SU-DHL-6 (cell line): ENCODE measurements at regions not wholly inside any gene's neighbourhood (a gene's known extent, or its start where the extent isn't known, plus 50 kb on each side); places are given as distances from the start of the nearest gene placed in this dataset.

ENCODE experiments used
- H2AFZ ChIP-seq: fragments of 200-600 bp; sonication (generic); 2 replicates; pipeline ENCODE4 v1.6.1; 2014; ENCODE audit warnings: low read depth, mild to moderate bottlenecking, moderate library complexity, mixed read lengths, antibody characterized with exemption, low read length; ENCODE audit not compliant: severe bottlenecking
- H3F3A ChIP-seq: fragments of 200-600 bp; shearing (Covaris generic); 2 replicates; pipeline ENCODE4 v1.6.0; 2016; ENCODE audit warnings: antibody characterized with exemption, mild to moderate bottlenecking; ENCODE audit not compliant: insufficient read depth
- H3K27ac ChIP-seq: fragments of 200-600 bp; sonication (generic); 2 replicates; pipeline ENCODE4 v1.5.1; 2016; ENCODE audit warnings: low read depth, mild to moderate bottlenecking, low read length, moderate library complexity, mixed read lengths
- H3K27me3 ChIP-seq: fragments of 200-600 bp; sonication (generic), shearing (Covaris generic); 2 replicates; pipeline ENCODE4 v1.6.0; 2014; ENCODE audit warnings: mild to moderate bottlenecking, low read length
- H3K36me3 ChIP-seq: fragments of 200-600 bp; sonication (generic); 2 replicates; pipeline ENCODE4 v1.6.1; 2014; ENCODE audit warnings: mild to moderate bottlenecking, low read length, mixed read lengths
- H3K4me2 ChIP-seq: fragments of 300-600, 200-600 bp; shearing (Covaris generic), sonication (generic); 2 replicates; pipeline ENCODE4 v1.6.0; 2014; ENCODE audit warnings: low read length, low read depth, mild to moderate bottlenecking; ENCODE audit not compliant: poor library complexity, severe bottlenecking
- H3K4me3 ChIP-seq: fragments of 200-600 bp; sonication (generic); 2 replicates; pipeline ENCODE4 v1.5.1; 2014; ENCODE audit warnings: antibody characterized with exemption, low read length, mild to moderate bottlenecking, mixed read lengths; ENCODE audit not compliant: insufficient read depth, poor library complexity, severe bottlenecking
- H3K79me2 ChIP-seq: fragments of 200-600 bp; sonication (generic); 2 replicates; pipeline ENCODE4 v1.6.1; 2014; ENCODE audit warnings: mild to moderate bottlenecking, low read length, moderate library complexity; ENCODE audit not compliant: insufficient read depth
- H3K9ac ChIP-seq: fragments of 200-600 bp; sonication (generic); 2 replicates; pipeline ENCODE4 v1.7.0; 2014; ENCODE audit warnings: mild to moderate bottlenecking, low read length
- H3K9me2 ChIP-seq: fragments of 200-600 bp; sonication (generic); replicated peaks from 2 replicates; pipeline ENCODE4 v1.6.1; 2014; ENCODE audit warnings: low read length; ENCODE audit not compliant: insufficient read depth
- H3K9me3 ChIP-seq: fragments of 200-600 bp; sonication (generic); 2 replicates; pipeline ENCODE4 v1.6.1; 2014; ENCODE audit warnings: low read length, mixed read lengths; ENCODE audit not compliant: insufficient read depth
- H4K20me1 ChIP-seq: fragments of 200-600 bp; sonication (generic); 2 replicates; pipeline ENCODE4 v1.6.1; 2014; ENCODE audit warnings: low read depth, mild to moderate bottlenecking, antibody characterized with exemption, low read length, moderate library complexity, mixed read lengths
- CTCF ChIP-seq: fragments of 200-600 bp; sonication (generic); IDR thresholded peaks from one replicate; pipeline ENCODE4 v1.5.1; 2017; ENCODE audit warnings: antibody characterized with exemption, mild to moderate bottlenecking, low read length, moderate library complexity; ENCODE audit not compliant: insufficient read depth, poor library complexity, severe bottlenecking
- EZH2phosphoT487 ChIP-seq: fragments of 200-600 bp; sonication (generic), shearing (Covaris generic); conservative IDR thresholded peaks from 2 replicates; pipeline ENCODE4 v1.6.1; 2018; ENCODE audit warnings: mild to moderate bottlenecking, antibody characterized with exemption, low read length, moderate library complexity, mixed read lengths

GRCh38 chr9:107907255-107907654 lies 417.7 kb upstream of the KLF4 start:
- Histone ChIP-seq H3K4me3 (no peak overlapping the region), H3K4me2 (no peak overlapping the region), H3K79me2 (no peaks in the 10 kb centered on the region), H3F3A (no peaks in the 10 kb centered on the region), H3K27ac (no peak overlapping the region), H3K9ac (no peak overlapping the region), H3K36me3 (no peaks in the 10 kb centered on the region), H2AFZ (no peak overlapping the region), H3K27me3 (no peaks in the 10 kb centered on the region), H3K9me2 (no peaks in the 10 kb centered on the region), H4K20me1 (no peaks in the 10 kb centered on the region), H3K9me3 (no peaks in the 10 kb centered on the region)
- TF ChIP-seq CTCF (no peak), EZH2phosphoT487 (no peak)

GRCh38 chr9:107906074-107906473 lies 416.5 kb upstream of the KLF4 start:
- Histone ChIP-seq H3K4me2 (no peak overlapping the region), H4K20me1 (no peaks in the 10 kb centered on the region), H3K36me3 (no peaks in the 10 kb centered on the region), H3K9me3 (no peaks in the 10 kb centered on the region), H3K9ac (no peak overlapping the region), H3K27ac (no peak overlapping the region), H3K9me2 (no peaks in the 10 kb centered on the region), H3K27me3 (no peaks in the 10 kb centered on the region), H3K4me3 (no peak overlapping the region), H2AFZ (no peak overlapping the region), H3F3A (no peaks in the 10 kb centered on the region), H3K79me2 (no peaks in the 10 kb centered on the region)
- no peak for TF ChIP-seq EZH2phosphoT487
- no peak for TF ChIP-seq CTCF

GRCh38 chr9:107905308-107906020 lies 415.9 kb upstream of the KLF4 start:
- H3K36me3 ChIP-seq = no peaks in the 10 kb centered on the region
- H3K27ac ChIP-seq = no peak overlapping the region
- no peaks in the 10 kb centered on the region for H3K9me2 ChIP-seq
- no peak for TF ChIP-seq CTCF
- TF ChIP-seq EZH2phosphoT487 = no peak
- H3K27me3 ChIP-seq = no peaks in the 10 kb centered on the region
- H3K9ac ChIP-seq = no peak overlapping the region
- no peaks in the 10 kb centered on the region for H3F3A ChIP-seq
- no peak overlapping the region for H3K4me3 ChIP-seq
- no peaks in the 10 kb centered on the region for H3K79me2 ChIP-seq
- H2AFZ ChIP-seq = no peak overlapping the region
- H3K4me2 ChIP-seq = no peak overlapping the region
- H3K9me3 ChIP-seq = no peaks in the 10 kb centered on the region
- H4K20me1 ChIP-seq = no peaks in the 10 kb centered on the region
